ENCODE measurements at regions not wholly inside any gene's neighbourhood (a gene's known extent, or its start where the extent isn't known, plus 50 kb on each side); places are given as distances from the start of the nearest gene placed in this dataset.

DNA sequence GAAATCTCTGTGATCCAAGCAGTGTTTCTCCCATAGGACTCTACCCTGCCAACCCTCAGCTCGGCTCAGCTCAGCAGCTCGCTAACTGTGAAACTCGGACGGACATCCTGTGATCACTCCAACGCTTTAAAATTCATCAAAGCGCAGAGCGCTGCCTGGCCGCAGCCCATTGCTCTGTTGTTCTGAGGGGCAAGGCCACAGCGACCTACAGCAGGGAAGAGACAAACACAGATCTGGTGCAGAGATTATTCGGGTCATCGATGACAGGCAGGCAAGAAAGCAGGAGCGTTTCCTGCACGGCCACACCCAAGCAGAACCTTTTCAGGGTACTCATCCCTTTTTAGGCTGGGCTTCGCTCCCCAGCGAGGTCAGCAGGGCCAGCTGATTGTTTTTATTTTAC lies 72.1 kb downstream of the INSIG1 start (continued):
- TF ChIP-seq, protein P1, sequence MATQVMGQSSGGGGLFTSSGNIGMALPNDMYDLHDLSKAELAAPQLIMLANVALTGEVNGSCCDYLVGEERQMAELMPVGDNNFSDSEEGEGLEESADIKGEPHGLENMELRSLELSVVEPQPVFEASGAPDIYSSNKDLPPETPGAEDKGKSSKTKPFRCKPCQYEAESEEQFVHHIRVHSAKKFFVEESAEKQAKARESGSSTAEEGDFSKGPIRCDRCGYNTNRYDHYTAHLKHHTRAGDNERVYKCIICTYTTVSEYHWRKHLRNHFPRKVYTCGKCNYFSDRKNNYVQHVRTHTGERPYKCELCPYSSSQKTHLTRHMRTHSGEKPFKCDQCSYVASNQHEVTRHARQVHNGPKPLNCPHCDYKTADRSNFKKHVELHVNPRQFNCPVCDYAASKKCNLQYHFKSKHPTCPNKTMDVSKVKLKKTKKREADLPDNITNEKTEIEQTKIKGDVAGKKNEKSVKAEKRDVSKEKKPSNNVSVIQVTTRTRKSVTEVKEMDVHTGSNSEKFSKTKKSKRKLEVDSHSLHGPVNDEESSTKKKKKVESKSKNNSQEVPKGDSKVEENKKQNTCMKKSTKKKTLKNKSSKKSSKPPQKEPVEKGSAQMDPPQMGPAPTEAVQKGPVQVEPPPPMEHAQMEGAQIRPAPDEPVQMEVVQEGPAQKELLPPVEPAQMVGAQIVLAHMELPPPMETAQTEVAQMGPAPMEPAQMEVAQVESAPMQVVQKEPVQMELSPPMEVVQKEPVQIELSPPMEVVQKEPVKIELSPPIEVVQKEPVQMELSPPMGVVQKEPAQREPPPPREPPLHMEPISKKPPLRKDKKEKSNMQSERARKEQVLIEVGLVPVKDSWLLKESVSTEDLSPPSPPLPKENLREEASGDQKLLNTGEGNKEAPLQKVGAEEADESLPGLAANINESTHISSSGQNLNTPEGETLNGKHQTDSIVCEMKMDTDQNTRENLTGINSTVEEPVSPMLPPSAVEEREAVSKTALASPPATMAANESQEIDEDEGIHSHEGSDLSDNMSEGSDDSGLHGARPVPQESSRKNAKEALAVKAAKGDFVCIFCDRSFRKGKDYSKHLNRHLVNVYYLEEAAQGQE (IDR thresholded peaks at IDR 0.05; ENCODE audit: unreplicated experiment): no peak

DNA sequence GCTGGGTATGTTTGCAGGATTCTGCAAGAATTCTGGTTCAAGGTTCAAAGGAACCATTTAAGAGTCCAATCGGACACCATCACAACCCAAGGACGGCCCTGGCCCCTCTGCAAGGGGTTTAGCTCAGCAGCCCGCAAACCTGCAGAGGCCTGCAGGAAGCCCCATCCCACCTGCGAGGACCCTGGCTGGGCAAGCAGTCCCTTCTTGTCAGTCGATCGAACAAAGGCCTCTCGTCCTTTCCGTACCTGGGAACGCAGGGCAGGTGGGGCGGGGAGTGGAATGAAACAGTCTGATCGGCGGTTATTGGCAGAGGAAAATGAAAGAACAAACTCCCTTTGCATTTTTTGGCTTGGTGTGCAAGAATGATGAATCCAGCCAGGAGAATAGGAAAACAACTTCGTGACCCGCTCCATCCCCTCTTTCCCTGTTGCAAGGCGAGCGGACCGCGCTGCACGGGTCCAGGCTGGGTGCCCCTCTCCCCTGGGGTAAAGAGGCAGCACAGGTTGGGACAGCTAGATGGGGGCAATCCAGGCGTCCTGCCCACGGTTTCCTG lies 73.7 kb downstream of the INSIG1 start:
- Histone ChIP-seq H3K79me2 (replicated peaks; ENCODE audit: insufficient read depth) (no peaks in the 10 kb centered on the region), H3K9me2 (ENCODE audit: insufficient read depth) (no peaks in the 10 kb centered on the region), H2AFZ (peak overlapping the region; percentile 18; the same call in 1 of the 2 replicates), H3K27me3 (ENCODE audit: insufficient read depth) (peaks cover 81% of the 10 kb centered on the region), H4K20me1 (replicated peaks; ENCODE audit: insufficient read depth) (peaks cover 16% of the 10 kb centered on the region), H3K27ac (ENCODE audit: low read depth) (no peak overlapping the region), H3F3A (replicated peaks; ENCODE audit: low read depth) (peaks cover 16% of the 10 kb centered on the region), H3K4me2 (peak overlapping the region; percentile 73), H3K36me3 (ENCODE audit: insufficient read depth) (no peaks in the 10 kb centered on the region), H3K4me3 (peak overlapping the region; percentile 52), H3K4me1 (ENCODE audit: insufficient read depth) (peaks cover 23% of the 10 kb centered on the region; the same call in 1 of the 2 replicates)
- peaks cover 28% of the 10 kb centered on the region for H3K9me3 Mint-ChIP-seq
- peaks cover 85% of the 10 kb centered on the region for H3K27me3 Mint-ChIP-seq (ENCODE audit: insufficient read depth, low read depth, poor library complexity)
- ATAC-seq: peak; percentile 9
- peak; percentile 40 for DNase-seq (ENCODE audit: low spot score)
- H3K36me3 Mint-ChIP-seq (ENCODE audit: low read depth): peaks cover 6% of the 10 kb centered on the region
- no peak overlapping the region for H3K27ac Mint-ChIP-seq
- H3K4me3 Mint-ChIP-seq: peak overlapping the region; percentile 62
- H3K4me1 Mint-ChIP-seq: peaks cover 29% of the 10 kb centered on the region
- no peak for TF ChIP-seq EZH2phosphoT487 (IDR thresholded peaks at IDR 0.05; ENCODE audit: unreplicated experiment)
- no peak for TF ChIP-seq STAT1 (IDR thresholded peaks at IDR 0.05; ENCODE audit: unreplicated experiment)
- TF ChIP-seq, protein P2, sequence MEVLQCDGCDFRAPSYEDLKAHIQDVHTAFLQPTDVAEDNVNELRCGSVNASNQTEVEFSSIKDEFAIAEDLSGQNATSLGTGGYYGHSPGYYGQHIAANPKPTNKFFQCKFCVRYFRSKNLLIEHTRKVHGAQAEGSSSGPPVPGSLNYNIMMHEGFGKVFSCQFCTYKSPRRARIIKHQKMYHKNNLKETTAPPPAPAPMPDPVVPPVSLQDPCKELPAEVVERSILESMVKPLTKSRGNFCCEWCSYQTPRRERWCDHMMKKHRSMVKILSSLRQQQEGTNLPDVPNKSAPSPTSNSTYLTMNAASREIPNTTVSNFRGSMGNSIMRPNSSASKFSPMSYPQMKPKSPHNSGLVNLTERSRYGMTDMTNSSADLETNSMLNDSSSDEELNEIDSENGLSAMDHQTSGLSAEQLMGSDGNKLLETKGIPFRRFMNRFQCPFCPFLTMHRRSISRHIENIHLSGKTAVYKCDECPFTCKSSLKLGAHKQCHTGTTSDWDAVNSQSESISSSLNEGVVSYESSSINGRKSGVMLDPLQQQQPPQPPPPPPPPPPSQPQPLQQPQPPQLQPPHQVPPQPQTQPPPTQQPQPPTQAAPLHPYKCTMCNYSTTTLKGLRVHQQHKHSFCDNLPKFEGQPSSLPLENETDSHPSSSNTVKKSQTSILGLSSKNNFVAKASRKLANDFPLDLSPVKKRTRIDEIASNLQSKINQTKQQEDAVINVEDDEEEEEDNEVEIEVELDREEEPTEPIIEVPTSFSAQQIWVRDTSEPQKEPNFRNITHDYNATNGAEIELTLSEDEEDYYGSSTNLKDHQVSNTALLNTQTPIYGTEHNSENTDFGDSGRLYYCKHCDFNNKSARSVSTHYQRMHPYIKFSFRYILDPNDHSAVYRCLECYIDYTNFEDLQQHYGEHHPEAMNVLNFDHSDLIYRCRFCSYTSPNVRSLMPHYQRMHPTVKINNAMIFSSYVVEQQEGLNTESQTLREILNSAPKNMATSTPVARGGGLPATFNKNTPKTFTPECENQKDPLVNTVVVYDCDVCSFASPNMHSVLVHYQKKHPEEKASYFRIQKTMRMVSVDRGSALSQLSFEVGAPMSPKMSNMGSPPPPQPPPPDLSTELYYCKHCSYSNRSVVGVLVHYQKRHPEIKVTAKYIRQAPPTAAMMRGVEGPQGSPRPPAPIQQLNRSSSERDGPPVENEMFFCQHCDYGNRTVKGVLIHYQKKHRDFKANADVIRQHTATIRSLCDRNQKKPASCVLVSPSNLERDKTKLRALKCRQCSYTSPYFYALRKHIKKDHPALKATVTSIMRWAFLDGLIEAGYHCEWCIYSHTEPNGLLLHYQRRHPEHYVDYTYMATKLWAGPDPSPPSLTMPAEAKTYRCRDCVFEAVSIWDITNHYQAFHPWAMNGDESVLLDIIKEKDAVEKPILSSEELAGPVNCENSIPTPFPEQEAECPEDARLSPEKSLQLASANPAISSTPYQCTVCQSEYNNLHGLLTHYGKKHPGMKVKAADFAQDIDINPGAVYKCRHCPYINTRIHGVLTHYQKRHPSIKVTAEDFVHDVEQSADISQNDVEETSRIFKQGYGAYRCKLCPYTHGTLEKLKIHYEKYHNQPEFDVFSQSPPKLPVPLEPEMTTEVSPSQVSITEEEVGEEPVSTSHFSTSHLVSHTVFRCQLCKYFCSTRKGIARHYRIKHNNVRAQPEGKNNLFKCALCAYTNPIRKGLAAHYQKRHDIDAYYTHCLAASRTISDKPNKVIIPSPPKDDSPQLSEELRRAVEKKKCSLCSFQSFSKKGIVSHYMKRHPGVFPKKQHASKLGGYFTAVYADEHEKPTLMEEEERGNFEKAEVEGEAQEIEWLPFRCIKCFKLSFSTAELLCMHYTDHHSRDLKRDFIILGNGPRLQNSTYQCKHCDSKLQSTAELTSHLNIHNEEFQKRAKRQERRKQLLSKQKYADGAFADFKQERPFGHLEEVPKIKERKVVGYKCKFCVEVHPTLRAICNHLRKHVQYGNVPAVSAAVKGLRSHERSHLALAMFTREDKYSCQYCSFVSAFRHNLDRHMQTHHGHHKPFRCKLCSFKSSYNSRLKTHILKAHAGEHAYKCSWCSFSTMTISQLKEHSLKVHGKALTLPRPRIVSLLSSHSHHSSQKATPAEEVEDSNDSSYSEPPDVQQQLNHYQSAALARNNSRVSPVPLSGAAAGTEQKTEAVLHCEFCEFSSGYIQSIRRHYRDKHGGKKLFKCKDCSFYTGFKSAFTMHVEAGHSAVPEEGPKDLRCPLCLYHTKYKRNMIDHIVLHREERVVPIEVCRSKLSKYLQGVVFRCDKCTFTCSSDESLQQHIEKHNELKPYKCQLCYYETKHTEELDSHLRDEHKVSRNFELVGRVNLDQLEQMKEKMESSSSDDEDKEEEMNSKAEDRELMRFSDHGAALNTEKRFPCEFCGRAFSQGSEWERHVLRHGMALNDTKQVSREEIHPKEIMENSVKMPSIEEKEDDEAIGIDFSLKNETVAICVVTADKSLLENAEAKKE (CRISPR knock-in tag; IDR thresholded peaks at IDR 0.05): no peak
- TF ChIP-seq EZH2 (IDR thresholded peaks at IDR 0.05; ENCODE audit: low read depth, unreplicated experiment): peak; percentile 81

Data from GM23338 (cell line).